ENCODE measurements at regions not wholly inside any gene's neighbourhood (a gene's known extent, or its start where the extent isn't known, plus 50 kb on each side); places are given as distances from the start of the nearest gene placed in this dataset.
"Not testable (repeated sequence)": the region's sequence is repeated elsewhere in the genome, so short reads cannot be mapped to it uniquely, and the experiment has no call there.

- DNase-seq (ENCODE audit: low read depth) = no peak
These were observed 324.1 kb upstream of the GRAMD2B start for GRCh38 chr5:126099077-126099476.

GRCh38 chr5:126100767-126101166, 322.4 kb upstream of the GRAMD2B start:
- DNase-seq (ENCODE audit: low read depth) = no peak

GRCh38 chr5:126101901-126102300, 321.3 kb upstream of the GRAMD2B start:
- DNase-seq (ENCODE audit: low read depth) = no peak

- DNase-seq (ENCODE audit: low read depth) = no peak
These were observed 320.2 kb upstream of the GRAMD2B start for GRCh38 chr5:126103050-126103449.

GRCh38 chr5:126103868-126104267, 319.3 kb upstream of the GRAMD2B start:
- no peak for DNase-seq (ENCODE audit: low read depth)

GRCh38 chr5:126104341-126104740, 318.9 kb upstream of the GRAMD2B start:
- DNase-seq (ENCODE audit: low read depth) = no peak

- DNase-seq (ENCODE audit: low read depth) = peak; percentile 16
These were observed 318.3 kb upstream of the GRAMD2B start for GRCh38 chr5:126104951-126105350.

- DNase-seq (ENCODE audit: low read depth) = no peak
These were observed 317.2 kb upstream of the GRAMD2B start for GRCh38 chr5:126106029-126106428.

- no peak for DNase-seq (ENCODE audit: low read depth)
These were observed 315.8 kb upstream of the GRAMD2B start for GRCh38 chr5:126107381-126107780.

GRCh38 chr5:126108470-126108869, 314.7 kb upstream of the GRAMD2B start:
- no peak for DNase-seq (ENCODE audit: low read depth)

- no peak for DNase-seq (ENCODE audit: low read depth)
These were observed 308.1 kb upstream of the GRAMD2B start for GRCh38 chr5:126115059-126115629.

GRCh38 chr5:126117044-126117443, 306.2 kb upstream of the GRAMD2B start:
- no peak for DNase-seq (ENCODE audit: low read depth)

- DNase-seq (ENCODE audit: low read depth) = no peak
These were observed 303.2 kb upstream of the GRAMD2B start for GRCh38 chr5:126119887-126120442.

- no peak for DNase-seq (ENCODE audit: low read depth)
These were observed 302.3 kb upstream of the GRAMD2B start for GRCh38 chr5:126120939-126121338.

- DNase-seq (ENCODE audit: low read depth) = no peak
These were observed 300.3 kb upstream of the GRAMD2B start for GRCh38 chr5:126122942-126123341.

GRCh38 chr5:126124706-126125345, 298.4 kb upstream of the GRAMD2B start:
- DNase-seq (ENCODE audit: low read depth) = peak; percentile 38

GRCh38 chr5:126125407-126125806, 297.8 kb upstream of the GRAMD2B start:
- DNase-seq (ENCODE audit: low read depth) = no peak

GRCh38 chr5:126126574-126126973, 296.6 kb upstream of the GRAMD2B start:
- no peak for DNase-seq (ENCODE audit: low read depth)

- DNase-seq (ENCODE audit: low read depth) = not testable (repeated sequence)
These were observed 295.8 kb upstream of the GRAMD2B start for GRCh38 chr5:126127371-126127770.

- no peak for DNase-seq (ENCODE audit: low read depth)
These were observed 293.8 kb upstream of the GRAMD2B start for GRCh38 chr5:126129431-126129830.

GRCh38 chr5:126133424-126133823, 289.8 kb upstream of the GRAMD2B start:
- DNase-seq (ENCODE audit: low read depth) = no peak

GRCh38 chr5:126137891-126138280, 285.3 kb upstream of the GRAMD2B start:
- DNase-seq (ENCODE audit: low read depth) = no peak

GRCh38 chr5:126138281-126138931, 284.8 kb upstream of the GRAMD2B start:
- DNase-seq (ENCODE audit: low read depth) = peak; percentile 55

Data from amniotic epithelial cell (primary cell).